Left lung (tissue), 4 donors: ENCODE measurements at regions not wholly inside any gene's neighbourhood (a gene's known extent, or its start where the extent isn't known, plus 50 kb on each side); places are given as distances from the start of the nearest gene placed in this dataset.

ENCODE experiments used
- ATAC-seq: fragments of 200-7000 bp; cut with Tn5 transposase; one replicate; pipeline ENCODE4 v1.9.1; 2020; ENCODE audit warnings: moderate library complexity
- DNase-seq, 4 donors: peaks; one replicate each; pipeline ENCODE4 v3.0.0-alpha.2; 2013 to 2020
- H3K27ac ChIP-seq, 2 donors: fragments of 200-600 bp; sonication (generic) in 1 of 2; one replicate each; pipeline versions ENCODE4 v1.5.0 to v1.8.0; 2020 to 2021
- H3K27me3 ChIP-seq, 2 donors: fragments of 200-600 bp; sonication (generic) in 1 of 2; one replicate each; pipeline versions ENCODE4 v1.5.0 to v1.8.0; 2020 to 2021
- H3K36me3 ChIP-seq, 2 donors: fragments of 200-600 bp; sonication (generic) in 1 of 2; one replicate each; pipeline versions ENCODE4 v1.5.0 to v1.8.0; 2020 to 2021
- H3K4me1 ChIP-seq, 2 donors: fragments of 200-600 bp; one replicate each; pipeline ENCODE4 v1.8.0; 2021
- H3K4me3 ChIP-seq, 2 donors: fragments of 200-600 bp; sonication (generic) in 1 of 2; one replicate each; pipeline versions ENCODE4 v1.5.0 to v1.8.0; 2020 to 2021; ENCODE audit warnings: mild to moderate bottlenecking in 1 of 2
- H3K9me3 ChIP-seq, 2 donors: fragments of 200-600 bp; sonication (generic) in 1 of 2; one replicate each; pipeline versions ENCODE4 v1.5.0 to v1.8.0; 2020 to 2021
- intact Hi-C, 2 donors: fragments of 100-400 bp; cut with DNase I; formaldehyde crosslinking; loops; one replicate each; pipeline versions ENCODE4 v1.11.2 to v1.14.2; 2022
- TF ChIP-seq, protein P1 (sequence below), 2 donors: fragments of 200-600 bp; sonication (generic) in 1 of 2; IDR thresholded peaks; one replicate each; pipeline versions ENCODE4 v1.5.0 to v1.8.0; 2021; ENCODE audit warnings: antibody characterized with exemption in 2 of 2
- donor health status: DM: no; HTN: yes; CAD: no.
- donor health status: DM: no; HTN: no; CAD: no.

DNA sequence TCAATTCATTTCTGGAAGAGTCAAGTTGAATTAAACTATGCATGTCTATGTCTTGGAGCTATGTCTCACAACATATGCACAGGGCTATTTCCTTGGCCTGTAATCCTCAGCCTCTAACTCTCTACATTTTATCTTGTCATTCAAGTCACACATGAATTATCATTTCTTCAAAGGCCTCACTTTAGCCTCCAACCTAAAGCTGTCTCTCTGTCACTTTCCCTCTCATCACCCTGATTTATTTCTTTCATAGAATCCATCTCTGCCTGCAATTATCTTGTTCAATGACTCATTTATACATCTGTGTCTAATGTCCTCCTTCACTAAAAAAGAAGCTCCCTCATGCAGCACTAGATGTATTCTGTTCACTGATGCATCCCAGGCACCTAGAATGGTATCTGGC is 614.2 kb upstream of the REG3G start:
- TF ChIP-seq, protein P1, sequence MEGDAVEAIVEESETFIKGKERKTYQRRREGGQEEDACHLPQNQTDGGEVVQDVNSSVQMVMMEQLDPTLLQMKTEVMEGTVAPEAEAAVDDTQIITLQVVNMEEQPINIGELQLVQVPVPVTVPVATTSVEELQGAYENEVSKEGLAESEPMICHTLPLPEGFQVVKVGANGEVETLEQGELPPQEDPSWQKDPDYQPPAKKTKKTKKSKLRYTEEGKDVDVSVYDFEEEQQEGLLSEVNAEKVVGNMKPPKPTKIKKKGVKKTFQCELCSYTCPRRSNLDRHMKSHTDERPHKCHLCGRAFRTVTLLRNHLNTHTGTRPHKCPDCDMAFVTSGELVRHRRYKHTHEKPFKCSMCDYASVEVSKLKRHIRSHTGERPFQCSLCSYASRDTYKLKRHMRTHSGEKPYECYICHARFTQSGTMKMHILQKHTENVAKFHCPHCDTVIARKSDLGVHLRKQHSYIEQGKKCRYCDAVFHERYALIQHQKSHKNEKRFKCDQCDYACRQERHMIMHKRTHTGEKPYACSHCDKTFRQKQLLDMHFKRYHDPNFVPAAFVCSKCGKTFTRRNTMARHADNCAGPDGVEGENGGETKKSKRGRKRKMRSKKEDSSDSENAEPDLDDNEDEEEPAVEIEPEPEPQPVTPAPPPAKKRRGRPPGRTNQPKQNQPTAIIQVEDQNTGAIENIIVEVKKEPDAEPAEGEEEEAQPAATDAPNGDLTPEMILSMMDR (IDR thresholded peaks at IDR 0.05) = no peak
- intact Hi-C loops = no loop called here
- ATAC-seq = no peak
- no peaks in the 10 kb centered on the region for H3K36me3 ChIP-seq
- DNase-seq = no peak
- H3K9me3 ChIP-seq = peaks cover 0 to 3% of the 10 kb centered on the region in 2 donors
- no peak overlapping the region for H3K4me3 ChIP-seq
- H3K27me3 ChIP-seq = no peaks in the 10 kb centered on the region
- H3K4me1 ChIP-seq = no peaks in the 10 kb centered on the region
- no peak overlapping the region for H3K27ac ChIP-seq

DNA sequence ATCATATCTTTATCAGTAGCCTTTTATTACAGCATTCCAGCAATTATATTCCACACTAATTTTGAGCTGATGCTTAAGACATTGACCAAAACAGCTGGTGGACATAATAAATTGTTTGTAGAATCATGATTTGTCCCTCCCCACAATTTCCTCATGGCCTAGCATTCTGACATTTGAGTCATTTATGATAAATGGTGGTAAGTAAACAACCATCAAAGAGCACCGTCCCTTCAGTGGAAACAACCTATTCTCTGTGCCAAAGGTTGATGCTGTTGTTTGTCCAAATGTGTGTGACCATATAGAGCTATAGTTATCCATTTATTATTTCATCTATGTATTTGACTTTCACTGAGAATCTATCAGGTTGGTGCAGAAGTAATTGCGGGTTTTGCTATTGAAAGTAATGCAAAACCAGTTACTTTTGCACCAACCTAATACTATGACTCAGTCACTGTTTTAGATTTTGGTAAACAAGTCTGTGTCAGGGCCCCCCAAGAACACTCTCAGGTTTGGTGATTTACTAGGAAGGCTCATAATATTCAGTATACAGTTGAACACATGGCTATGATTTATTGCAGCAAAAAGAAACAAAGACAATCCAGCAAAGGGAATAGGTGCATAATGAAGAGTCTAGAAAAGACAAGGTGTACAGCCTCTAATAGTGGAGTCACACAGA is 608.7 kb upstream of the REG3G start:
- H3K27me3 ChIP-seq = no peaks in the 10 kb centered on the region
- no peak overlapping the region for H3K4me3 ChIP-seq
- TF ChIP-seq, protein P1 (IDR thresholded peaks at IDR 0.05) = no peak
- intact Hi-C loops = no loop called here
- H3K27ac ChIP-seq = no peak overlapping the region
- ATAC-seq = no peak
- H3K36me3 ChIP-seq = no peaks in the 10 kb centered on the region
- H3K9me3 ChIP-seq = peaks cover 0 to 3% of the 10 kb centered on the region in 2 donors
- H3K4me1 ChIP-seq = no peaks in the 10 kb centered on the region
- no peak for DNase-seq

DNA sequence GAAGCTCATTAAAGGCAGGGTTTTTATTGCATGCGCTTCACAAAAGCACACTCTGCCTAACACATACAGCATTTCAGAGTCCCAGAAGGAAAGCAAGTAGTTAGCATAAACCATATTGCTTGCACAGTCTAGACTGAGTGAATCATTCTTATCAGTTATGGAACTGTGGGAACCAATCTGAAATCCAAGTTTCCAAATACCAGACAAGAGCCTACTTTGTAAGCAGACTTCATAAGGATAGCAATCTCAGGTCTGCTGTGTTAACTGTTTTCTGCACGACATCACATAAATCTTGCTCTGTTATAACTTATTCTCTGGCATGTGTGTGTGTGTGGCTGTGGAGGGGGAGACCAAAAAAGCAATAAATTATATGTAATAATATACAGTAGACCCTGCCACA is 608.1 kb upstream of the REG3G start:
- H3K4me1 ChIP-seq = no peaks in the 10 kb centered on the region
- no peaks in the 10 kb centered on the region for H3K27me3 ChIP-seq
- H3K36me3 ChIP-seq = no peaks in the 10 kb centered on the region
- intact Hi-C loops = no loop called here
- no peak overlapping the region for H3K27ac ChIP-seq
- H3K4me3 ChIP-seq = no peak overlapping the region
- peaks cover 0 to 3% of the 10 kb centered on the region in 2 donors for H3K9me3 ChIP-seq
- TF ChIP-seq, protein P1 (IDR thresholded peaks at IDR 0.05) = no peak
- DNase-seq (no peak), ATAC-seq (no peak)

GRCh38 chr2:78418021-78418420 is 607.5 kb upstream of the REG3G start:
- H3K4me1 ChIP-seq = no peaks in the 10 kb centered on the region
- DNase-seq = peak in 2 of 4 donors; percentile 22 to 24
- intact Hi-C loops = no loop called here
- H3K9me3 ChIP-seq = peaks cover 0 to 3% of the 10 kb centered on the region in 2 donors
- no peak overlapping the region for H3K4me3 ChIP-seq
- no peak overlapping the region for H3K27ac ChIP-seq
- TF ChIP-seq, protein P1 (IDR thresholded peaks at IDR 0.05) = no peak
- no peaks in the 10 kb centered on the region for H3K36me3 ChIP-seq
- no peaks in the 10 kb centered on the region for H3K27me3 ChIP-seq
- no peak for ATAC-seq

DNA sequence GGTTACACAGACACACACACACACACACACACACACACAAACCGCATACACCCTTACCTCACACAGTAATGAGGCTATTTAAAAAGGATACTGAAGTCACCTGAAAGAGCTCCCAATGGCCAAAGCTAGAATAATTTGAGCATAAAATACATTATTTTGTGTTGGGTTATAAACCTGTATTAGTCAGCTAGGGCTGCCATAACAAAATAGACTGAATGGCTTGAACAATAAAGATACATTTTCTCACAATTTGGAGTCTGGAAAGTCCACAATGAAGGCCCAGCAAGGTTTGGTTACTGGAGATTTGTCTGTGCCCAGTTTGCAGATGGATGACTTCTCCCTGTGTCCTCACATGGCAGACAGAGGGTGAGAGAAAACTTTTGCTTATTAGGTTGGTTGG is 605.4 kb upstream of the REG3G start:
- intact Hi-C loops = no loop called here
- TF ChIP-seq, protein P1 (IDR thresholded peaks at IDR 0.05) = no peak
- Histone ChIP-seq H3K36me3 (no peaks in the 10 kb centered on the region), H3K4me1 (no peaks in the 10 kb centered on the region), H3K27me3 (no peaks in the 10 kb centered on the region), H3K9me3 (no peaks in the 10 kb centered on the region), H3K27ac (no peak overlapping the region), H3K4me3 (no peak overlapping the region)
- ATAC-seq (no peak), DNase-seq (no peak)
